ENCODE measurements at regions not wholly inside any gene's neighbourhood (a gene's known extent, or its start where the extent isn't known, plus 50 kb on each side); places are given as distances from the start of the nearest gene placed in this dataset.

DNA sequence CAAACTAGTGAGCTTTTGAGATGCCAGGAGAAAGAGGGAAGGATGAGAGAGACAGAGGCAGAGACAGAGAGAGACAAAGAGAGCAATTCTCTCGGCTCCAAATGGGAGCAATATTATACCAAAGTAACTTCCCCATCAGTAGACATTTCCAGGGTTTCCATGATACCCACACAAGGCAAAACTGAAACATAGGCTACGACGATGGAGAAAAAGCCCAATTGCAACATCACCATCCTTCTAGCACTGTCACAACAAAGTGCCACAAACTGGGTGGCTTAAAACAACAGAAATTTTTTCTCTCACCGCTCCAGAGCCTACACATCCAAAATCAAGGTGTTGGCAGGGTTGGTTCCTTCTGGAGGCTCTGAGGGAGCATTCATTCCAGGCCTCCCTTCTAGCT lies 81.4 kb downstream of the KCTD12 start:
- Mint-ChIP-seq H3K9me3 (ENCODE audit: unreplicated experiment) (no peaks in the 10 kb centered on the region), H3K4me3 (ENCODE audit: unreplicated experiment) (no peak overlapping the region), H3K27me3 (ENCODE audit: unreplicated experiment) (no peaks in the 10 kb centered on the region), H3K36me3 (ENCODE audit: unreplicated experiment) (no peaks in the 10 kb centered on the region), H3K4me1 (ENCODE audit: unreplicated experiment) (no peaks in the 10 kb centered on the region), H3K27ac (ENCODE audit: unreplicated experiment) (no peak overlapping the region)
- TF ChIP-seq, protein P1, sequence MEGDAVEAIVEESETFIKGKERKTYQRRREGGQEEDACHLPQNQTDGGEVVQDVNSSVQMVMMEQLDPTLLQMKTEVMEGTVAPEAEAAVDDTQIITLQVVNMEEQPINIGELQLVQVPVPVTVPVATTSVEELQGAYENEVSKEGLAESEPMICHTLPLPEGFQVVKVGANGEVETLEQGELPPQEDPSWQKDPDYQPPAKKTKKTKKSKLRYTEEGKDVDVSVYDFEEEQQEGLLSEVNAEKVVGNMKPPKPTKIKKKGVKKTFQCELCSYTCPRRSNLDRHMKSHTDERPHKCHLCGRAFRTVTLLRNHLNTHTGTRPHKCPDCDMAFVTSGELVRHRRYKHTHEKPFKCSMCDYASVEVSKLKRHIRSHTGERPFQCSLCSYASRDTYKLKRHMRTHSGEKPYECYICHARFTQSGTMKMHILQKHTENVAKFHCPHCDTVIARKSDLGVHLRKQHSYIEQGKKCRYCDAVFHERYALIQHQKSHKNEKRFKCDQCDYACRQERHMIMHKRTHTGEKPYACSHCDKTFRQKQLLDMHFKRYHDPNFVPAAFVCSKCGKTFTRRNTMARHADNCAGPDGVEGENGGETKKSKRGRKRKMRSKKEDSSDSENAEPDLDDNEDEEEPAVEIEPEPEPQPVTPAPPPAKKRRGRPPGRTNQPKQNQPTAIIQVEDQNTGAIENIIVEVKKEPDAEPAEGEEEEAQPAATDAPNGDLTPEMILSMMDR (IDR thresholded peaks at IDR 0.05) = no peak
- DNase-seq (ENCODE audit: extremely low spot score, unreplicated experiment) = no peak

GRCh38 chr13:76803831-76804230 lies 82.4 kb downstream of the KCTD12 start:
- H3K27me3 Mint-ChIP-seq (ENCODE audit: unreplicated experiment) = no peaks in the 10 kb centered on the region
- no peaks in the 10 kb centered on the region for H3K9me3 Mint-ChIP-seq (ENCODE audit: unreplicated experiment)
- DNase-seq (ENCODE audit: extremely low spot score, unreplicated experiment) = no peak
- no peak overlapping the region for H3K4me3 Mint-ChIP-seq (ENCODE audit: unreplicated experiment)
- no peaks in the 10 kb centered on the region for H3K4me1 Mint-ChIP-seq (ENCODE audit: unreplicated experiment)
- H3K36me3 Mint-ChIP-seq (ENCODE audit: unreplicated experiment) = no peaks in the 10 kb centered on the region
- no peak overlapping the region for H3K27ac Mint-ChIP-seq (ENCODE audit: unreplicated experiment)
- TF ChIP-seq, protein P1 (IDR thresholded peaks at IDR 0.05) = no peak

DNA sequence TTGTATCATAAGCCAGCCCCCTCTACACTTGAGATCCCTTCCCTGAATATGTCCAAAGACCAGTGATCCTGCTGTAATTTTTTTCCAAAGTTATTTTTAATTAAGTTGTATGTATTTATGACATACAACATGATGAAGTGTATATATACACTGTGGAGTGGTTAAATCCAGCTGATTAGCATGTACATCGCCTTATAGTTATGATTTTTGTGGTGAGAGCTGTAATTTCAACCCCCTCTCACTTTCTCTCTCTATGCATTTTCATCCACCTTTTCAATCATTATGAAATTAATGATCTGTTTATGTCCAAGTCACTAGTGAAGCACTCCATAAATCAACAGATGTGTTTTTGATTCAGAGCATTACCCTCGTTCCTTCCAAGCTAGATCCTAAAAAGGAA lies 85.3 kb downstream of the KCTD12 start:
- TF ChIP-seq, protein P1 (IDR thresholded peaks at IDR 0.05) = no peak
- Mint-ChIP-seq H3K36me3 (ENCODE audit: unreplicated experiment) (no peaks in the 10 kb centered on the region), H3K4me3 (ENCODE audit: unreplicated experiment) (no peak overlapping the region), H3K27me3 (ENCODE audit: unreplicated experiment) (no peaks in the 10 kb centered on the region), H3K4me1 (ENCODE audit: unreplicated experiment) (no peaks in the 10 kb centered on the region), H3K9me3 (ENCODE audit: unreplicated experiment) (no peaks in the 10 kb centered on the region), H3K27ac (ENCODE audit: unreplicated experiment) (no peak overlapping the region)
- DNase-seq (ENCODE audit: extremely low spot score, unreplicated experiment) = no peak

DNA sequence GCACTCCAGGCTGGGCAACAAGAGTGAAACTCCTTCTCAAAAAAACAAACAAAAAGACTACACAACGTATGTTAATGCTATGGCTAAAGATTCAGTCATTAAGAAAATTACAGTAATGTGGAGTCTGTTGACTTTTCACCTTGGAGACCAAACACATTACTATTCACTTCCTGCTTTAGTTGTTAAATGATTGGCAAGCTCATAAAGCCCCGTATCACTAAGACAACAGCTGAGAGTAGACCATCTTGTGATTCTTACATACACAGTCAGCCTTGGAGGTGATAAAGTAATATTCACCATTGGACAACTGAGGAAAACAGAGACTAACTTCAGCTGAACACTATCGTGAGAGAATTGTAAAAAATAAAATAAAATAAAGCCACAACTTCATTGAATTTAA lies 86.5 kb downstream of the KCTD12 start:
- TF ChIP-seq, protein P1 (IDR thresholded peaks at IDR 0.05) = no peak
- H3K4me3 Mint-ChIP-seq (ENCODE audit: unreplicated experiment) = no peak overlapping the region
- no peaks in the 10 kb centered on the region for H3K4me1 Mint-ChIP-seq (ENCODE audit: unreplicated experiment)
- no peaks in the 10 kb centered on the region for H3K27me3 Mint-ChIP-seq (ENCODE audit: unreplicated experiment)
- DNase-seq (ENCODE audit: extremely low spot score, unreplicated experiment) = no peak
- no peaks in the 10 kb centered on the region for H3K36me3 Mint-ChIP-seq (ENCODE audit: unreplicated experiment)
- no peak overlapping the region for H3K27ac Mint-ChIP-seq (ENCODE audit: unreplicated experiment)
- no peaks in the 10 kb centered on the region for H3K9me3 Mint-ChIP-seq (ENCODE audit: unreplicated experiment)

GRCh38 chr13:76798037-76798436 lies 88.2 kb downstream of the KCTD12 start:
- no peak for DNase-seq (ENCODE audit: extremely low spot score, unreplicated experiment)
- Mint-ChIP-seq H3K4me3 (ENCODE audit: unreplicated experiment) (no peak overlapping the region), H3K27me3 (ENCODE audit: unreplicated experiment) (no peaks in the 10 kb centered on the region), H3K27ac (ENCODE audit: unreplicated experiment) (no peak overlapping the region), H3K4me1 (ENCODE audit: unreplicated experiment) (no peaks in the 10 kb centered on the region), H3K9me3 (ENCODE audit: unreplicated experiment) (no peaks in the 10 kb centered on the region), H3K36me3 (ENCODE audit: unreplicated experiment) (no peaks in the 10 kb centered on the region)
- TF ChIP-seq, protein P1 (IDR thresholded peaks at IDR 0.05) = no peak
